ENCODE measurements at regions not wholly inside any gene's neighbourhood (a gene's known extent, or its start where the extent isn't known, plus 50 kb on each side); places are given as distances from the start of the nearest gene placed in this dataset.

DNA sequence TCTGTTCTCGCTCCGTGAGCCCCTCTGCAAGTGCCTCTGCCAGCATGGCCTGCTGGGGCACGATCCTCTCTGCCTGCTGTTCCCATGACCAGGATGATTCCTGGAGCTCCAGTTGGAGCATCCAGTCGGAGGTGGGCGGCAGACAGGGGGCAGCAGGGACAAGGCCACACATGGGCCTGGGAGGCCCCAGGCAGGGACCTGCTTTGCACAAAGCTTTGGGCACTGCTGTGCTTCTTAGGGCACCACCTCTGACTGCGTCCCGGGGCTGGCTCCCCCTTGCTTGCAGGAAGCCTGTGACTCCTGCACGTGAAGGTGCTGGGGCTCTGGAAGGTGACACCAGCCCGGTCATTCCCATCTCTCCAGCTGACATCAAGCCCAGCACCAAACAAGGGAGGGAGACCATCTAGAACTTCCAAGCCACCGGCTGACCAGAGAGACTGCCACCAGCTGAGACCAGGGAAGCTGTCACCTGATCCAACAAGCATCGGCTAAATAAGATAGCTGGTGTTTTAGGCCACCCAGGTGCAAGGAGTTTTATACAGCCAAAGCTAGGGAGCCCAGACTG lies 174.8 kb upstream of the FOXD4L5 start:
- TF ChIP-seq USF1 (IDR thresholded peaks at IDR 0.05; ENCODE audit: borderline replicate concordance, extremely low read length, insufficient read depth, low read depth, low read length) (no peak), EZH2 (IDR thresholded peaks at IDR 0.05; ENCODE audit: borderline replicate concordance, control insufficient read depth, low read depth, low read length) (no peak), POLR2A (IDR thresholded peaks at IDR 0.05; ENCODE audit: low read depth, low read length) (no peak)

All from GM12878 (cell line).